Stomach (tissue), 8 donors: ENCODE measurements at regions not wholly inside any gene's neighbourhood (a gene's known extent, or its start where the extent isn't known, plus 50 kb on each side); places are given as distances from the start of the nearest gene placed in this dataset.

ENCODE experiments used
- DNase-seq, 2 donors: peaks; one replicate each; pipeline versions ENCODE4 v3.0.0 to v3.0.0-alpha.2; 2013 to 2019
- H3K27ac ChIP-seq, 5 donors: fragments of 200-600 bp in 4 of 5; sonication (generic) in 4 of 5; one replicate each; pipeline ENCODE4 v1.5.1; 2013 to 2019; ENCODE audit warnings: mild to moderate bottlenecking in 1 of 5, moderate library complexity in 1 of 5
- H3K27me3 ChIP-seq, 3 donors: fragments of 200-600 bp; sonication (generic); one replicate each; pipeline ENCODE4 v1.5.1; 2017 to 2019; ENCODE audit warnings: mixed run types in 1 of 3
- H3K36me3 ChIP-seq, 4 donors: fragments of 200-600 bp; sonication (generic); 1 replicate in 3 of 4; 2 replicates in 1 of 4; pipeline ENCODE4 v1.5.1; 2016 to 2019
- H3K4me1 ChIP-seq, 4 donors: fragments of 200-600 bp; sonication (generic); one replicate each; pipeline ENCODE4 v1.5.1; 2016 to 2019
- H3K4me3 ChIP-seq, 4 donors: fragments of 200-600 bp; sonication (generic) in 3 of 4; one replicate each; pipeline ENCODE4 v1.5.1; 2016 to 2019; ENCODE audit warnings: mild to moderate bottlenecking in 1 of 4
- H3K9me3 ChIP-seq, 4 donors: fragments of 200-600 bp; sonication (generic); one replicate each; pipeline ENCODE4 v1.5.1; 2016 to 2019
- CTCF ChIP-seq, 7 experiments: fragments of 450-650 bp in 4 of 7; fragments of 200-600 bp in 3 of 7; sonication (generic) in 3 of 7; IDR thresholded peaks; one replicate each; pipeline ENCODE4 v1.5.1; 2016 to 2019; ENCODE audit warnings: antibody characterized with exemption in 7 of 7, control low read depth in 2 of 7, mild to moderate bottlenecking in 1 of 7
- EP300 ChIP-seq: sonication (generic); formaldehyde crosslinking; IDR thresholded peaks from one replicate; pipeline ENCODE4 v1.6.1; 2017; ENCODE audit warnings: antibody characterized with exemption
- POLR2A ChIP-seq, 4 donors: fragments of 450-650 bp; IDR thresholded peaks; one replicate each; pipeline ENCODE4 v1.6.1; 2016; ENCODE audit warnings: antibody characterized with exemption in 4 of 4, control low read depth in 2 of 4, mild to moderate bottlenecking in 1 of 4, moderate library complexity in 1 of 4
- POLR2AphosphoS5 ChIP-seq, 3 donors: sonication (generic); formaldehyde crosslinking; IDR thresholded peaks; one replicate each; pipeline ENCODE4 v1.6.1; 2016; ENCODE audit warnings: antibody characterized with exemption in 3 of 3
- WGBS, 5 donors: extraction: QIAGEN DNeasy Blood & Tissue Kit in 3 of 5; methylation state at CpG; one replicate each; pipeline versions ENCODE4 v1.1.5 to v1.1.7; 2013 to 2018; 5-methylcytosine and 5-hydroxymethylcytosine counted together
- intact Hi-C: fragments of 100-400 bp; cut with DNase I; formaldehyde crosslinking; loops from one replicate; pipeline ENCODE4 v1.15.1; 2023; ENCODE audit warnings: low total_unique reads
- donor health status: healthy with polysubstance abuse.
- donor health status: Bipolar disorder and iron deficiency.
- donor health status: healthy.

- Histone ChIP-seq H3K27ac (no peak overlapping the region), H3K4me3 (no peak overlapping the region), H3K9me3 (peaks cover 0 to 10% (median 3%) of the 10 kb centered on the region in 4 donors), H3K4me1 (peaks cover 0 to 8% (median 3%) of the 10 kb centered on the region in 4 donors), H3K36me3 (no peaks in the 10 kb centered on the region), H3K27me3 (peaks cover 0 to 65% (median under 1%) of the 10 kb centered on the region in 3 donors)
- no peak for DNase-seq
- 76 to 89% (median 85%) methylated on average over 8 of the region's 8 CpGs for whole genome bisulfite sequencing, 5 donors
- intact Hi-C loops, result no loop called here
- no peak for TF ChIP-seq POLR2A (IDR thresholded peaks at IDR 0.05)
- no peak for TF ChIP-seq POLR2AphosphoS5 (IDR thresholded peaks at IDR 0.05)
- TF ChIP-seq EP300, result no peak
- TF ChIP-seq CTCF (IDR thresholded peaks at IDR 0.05), result no peak
Observed at GRCh38 chr1:18569251-18569650, 61.4 kb upstream of the PAX7 start.

GRCh38 chr1:18569811-18570545, 60.7 kb upstream of the PAX7 start:
- Histone ChIP-seq H3K36me3 (no peaks in the 10 kb centered on the region), H3K4me3 (no peak overlapping the region), H3K9me3 (peaks cover 0 to 10% (median 3%) of the 10 kb centered on the region in 4 donors), H3K4me1 (peaks cover 0 to 8% (median 2%) of the 10 kb centered on the region in 4 donors), H3K27ac (no peak overlapping the region), H3K27me3 (peaks cover 0 to 66% (median 0%) of the 10 kb centered on the region in 3 donors)
- TF ChIP-seq POLR2AphosphoS5 (IDR thresholded peaks at IDR 0.05), result no peak
- TF ChIP-seq CTCF (IDR thresholded peaks at IDR 0.05), result peak in 1 of 7 experiments; percentile 11
- no peak for TF ChIP-seq EP300
- TF ChIP-seq POLR2A (IDR thresholded peaks at IDR 0.05), result no peak
- 53 to 74% (median 65%) methylated on average over 19 of the region's 19 CpGs for WGBS, 5 donors
- intact Hi-C loops, result no loop called here
- peak in 1 of 2 donors; percentile 47 for DNase-seq

- H3K4me3 ChIP-seq, result no peak overlapping the region
- H3K36me3 ChIP-seq, result no peaks in the 10 kb centered on the region
- DNase-seq, result no peak
- intact Hi-C loops, result no loop called here
- TF ChIP-seq EP300 (no peak), CTCF (IDR thresholded peaks at IDR 0.05) (no peak), POLR2A (IDR thresholded peaks at IDR 0.05) (no peak), POLR2AphosphoS5 (IDR thresholded peaks at IDR 0.05) (no peak)
- peaks cover 0 to 10% (median 3%) of the 10 kb centered on the region in 4 donors for H3K9me3 ChIP-seq
- WGBS, 5 donors, result 35 to 46% (median 38%) methylated on average over 10 of the region's 10 CpGs
- peaks cover 0 to 66% (median 0%) of the 10 kb centered on the region in 3 donors for H3K27me3 ChIP-seq
- H3K27ac ChIP-seq, result no peak overlapping the region
- peaks cover 0 to 8% (median 2%) of the 10 kb centered on the region in 4 donors for H3K4me1 ChIP-seq
Observed at GRCh38 chr1:18571275-18571674, 59.4 kb upstream of the PAX7 start.

- intact Hi-C loops, result no loop called here
- H3K9me3 ChIP-seq, result peaks cover 0 to 10% (median 3%) of the 10 kb centered on the region in 4 donors
- H3K4me3 ChIP-seq, result no peak overlapping the region
- no peak for DNase-seq
- 77 to 81% (median 81%) methylated on average over 9 of the region's 9 CpGs for WGBS, 5 donors
- TF ChIP-seq POLR2AphosphoS5 (IDR thresholded peaks at IDR 0.05) (no peak), POLR2A (IDR thresholded peaks at IDR 0.05) (no peak), EP300 (no peak), CTCF (IDR thresholded peaks at IDR 0.05) (no peak)
- peaks cover 0 to 8% (median 2%) of the 10 kb centered on the region in 4 donors for H3K4me1 ChIP-seq
- H3K27ac ChIP-seq, result no peak overlapping the region
- H3K36me3 ChIP-seq, result no peaks in the 10 kb centered on the region
- peaks cover 0 to 61% (median 0%) of the 10 kb centered on the region in 3 donors for H3K27me3 ChIP-seq
Observed at GRCh38 chr1:18572022-18572880, 58.4 kb upstream of the PAX7 start.
